Epidermal melanocyte (primary cell): ENCODE measurements at regions not wholly inside any gene's neighbourhood (a gene's known extent, or its start where the extent isn't known, plus 50 kb on each side); places are given as distances from the start of the nearest gene placed in this dataset.
"Not testable (repeated sequence)": the region's sequence is repeated elsewhere in the genome, so short reads cannot be mapped to it uniquely, and the experiment has no call there.

Source experiments
- DNase-seq: peaks from one replicate; pipeline ENCODE4 v3.0.0; 2011; ENCODE audit warnings: low spot score; ENCODE audit not compliant: insufficient read length

DNA sequence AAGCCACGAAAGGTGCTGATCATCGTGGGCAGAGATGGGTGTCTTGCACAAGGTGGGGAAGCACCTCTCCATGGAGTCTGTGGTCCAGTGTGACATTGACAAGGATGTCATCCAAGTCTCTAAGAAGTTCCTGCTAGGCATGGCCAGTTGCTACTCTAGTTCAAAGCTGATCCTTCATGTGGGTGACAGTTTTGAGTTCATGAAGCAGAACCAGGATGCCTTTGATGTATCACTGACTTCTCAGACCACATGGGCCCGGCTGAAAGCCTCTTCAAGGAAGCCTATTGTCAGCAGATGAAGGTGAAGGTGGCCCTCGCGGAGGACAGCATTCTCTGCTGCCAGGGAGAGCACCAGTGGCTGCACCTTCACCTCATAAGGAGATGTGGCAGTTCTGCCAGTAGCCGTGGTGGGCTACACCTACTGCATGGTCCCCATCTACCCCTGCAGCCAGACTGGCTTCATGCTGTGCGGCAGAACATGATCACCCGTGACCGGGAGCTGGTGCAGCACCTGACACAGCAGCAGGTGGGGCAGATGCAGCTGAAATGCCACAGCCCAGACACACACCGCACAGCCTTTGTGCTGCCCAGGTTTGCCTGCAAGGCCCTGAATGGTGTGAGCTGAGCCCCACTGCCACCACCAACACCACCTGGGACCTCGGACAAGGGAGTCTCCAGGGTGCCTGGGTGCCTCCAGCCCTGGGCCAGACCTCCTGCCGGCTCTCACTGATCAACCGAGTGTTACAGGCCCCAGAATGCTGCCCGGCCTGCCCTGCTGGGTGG lies 75.0 kb upstream of the SULF2 start:
- DNase-seq = no peak

DNA sequence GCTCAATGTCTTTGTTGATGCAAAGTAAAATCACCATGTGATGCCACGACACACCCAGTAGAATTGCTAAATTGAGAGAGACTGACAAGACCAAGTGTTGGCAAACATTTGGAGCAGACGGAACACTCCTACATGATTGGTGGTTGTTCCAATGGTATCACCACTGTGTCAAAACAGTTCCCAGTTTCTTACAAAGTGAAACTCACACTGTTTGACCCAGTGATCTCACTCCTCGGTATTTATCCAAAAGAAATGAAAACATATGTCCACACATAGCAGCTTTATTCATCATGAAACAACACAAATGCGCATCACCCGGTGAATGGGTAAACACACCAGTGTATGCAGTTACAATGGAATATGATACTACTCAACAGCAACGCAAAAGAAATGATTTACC lies 74.0 kb upstream of the SULF2 start:
- DNase-seq = no peak

DNA sequence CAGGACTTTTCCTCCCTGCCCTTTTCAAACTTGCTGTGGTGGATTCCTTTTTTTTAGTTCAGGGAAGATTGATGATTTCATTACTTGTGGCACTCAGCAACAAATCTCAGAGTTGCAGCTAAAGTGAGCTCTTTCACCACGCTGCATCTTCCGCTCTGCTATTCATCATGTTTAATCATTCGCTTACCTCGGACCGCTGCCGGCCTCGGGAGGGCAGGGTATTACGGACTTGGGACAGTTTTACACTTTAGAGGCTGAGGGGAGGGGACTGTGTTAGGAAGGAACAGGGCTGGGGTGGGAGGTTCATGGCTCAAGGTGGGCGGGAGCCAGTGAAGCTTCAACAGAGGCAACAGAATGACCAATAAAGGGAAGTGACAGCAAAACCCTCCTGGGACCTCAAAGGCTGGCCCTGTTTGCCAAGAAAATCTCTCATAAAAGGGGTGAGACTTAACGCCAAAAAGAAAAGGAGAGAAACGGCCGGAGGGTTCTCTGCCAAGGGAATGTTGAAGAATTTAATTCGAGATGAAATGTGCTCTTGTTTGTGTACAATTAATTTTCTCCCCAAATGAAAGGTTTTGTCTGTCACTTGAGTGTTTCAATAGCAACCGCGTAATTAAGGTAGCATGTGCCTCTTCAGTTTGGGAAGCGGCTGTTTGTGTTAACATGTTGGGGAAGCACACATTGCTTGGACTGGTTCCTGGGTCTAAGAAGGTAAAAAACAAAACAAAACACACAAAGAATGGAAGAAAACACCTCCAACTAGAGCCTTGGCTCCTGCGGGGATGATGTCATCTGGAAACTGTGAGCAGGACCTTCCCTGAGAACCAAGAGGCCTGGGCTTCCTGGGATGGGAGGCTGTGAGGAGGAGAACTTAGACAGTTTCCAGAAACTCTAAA lies 72.5 kb upstream of the SULF2 start:
- DNase-seq = no peak

DNA sequence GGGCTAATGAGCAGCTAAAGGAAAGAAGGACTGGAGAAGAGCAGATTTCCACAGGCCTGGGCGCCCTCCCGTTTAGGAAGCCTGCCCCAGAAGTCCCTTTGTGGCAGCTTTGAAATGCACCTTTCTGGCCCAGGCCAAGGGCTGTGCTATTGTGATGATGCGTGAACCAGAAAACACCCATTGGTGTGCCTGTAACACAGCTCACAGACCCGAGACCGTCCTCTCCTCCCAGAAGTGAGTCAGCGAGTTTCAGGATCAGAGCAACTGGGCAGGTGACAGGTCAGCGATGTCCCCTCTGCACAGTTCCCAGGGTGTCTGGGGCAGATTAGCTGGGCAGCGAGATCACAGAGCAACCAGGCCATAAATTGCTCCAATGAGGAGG lies 71.9 kb upstream of the SULF2 start:
- no peak for DNase-seq

DNA sequence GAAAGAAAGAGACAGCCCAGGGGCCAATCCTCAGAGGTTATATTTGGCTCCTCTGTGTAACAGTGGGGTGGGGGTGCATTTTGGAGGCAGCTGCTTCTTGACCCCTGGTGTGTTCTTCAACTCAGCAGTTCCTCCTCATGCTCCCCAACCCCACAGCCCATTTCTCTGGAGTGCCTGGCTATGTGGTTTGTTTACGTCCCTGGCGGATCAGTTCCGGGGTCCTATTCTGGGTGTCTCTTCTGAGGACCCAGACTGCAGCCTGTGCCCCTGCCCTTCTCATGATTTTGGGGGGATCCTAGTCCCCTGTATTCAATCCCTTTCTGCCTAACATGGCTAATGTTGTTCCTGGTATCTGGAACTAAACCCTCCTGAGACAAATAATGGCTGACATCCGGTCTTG lies 70.5 kb upstream of the SULF2 start:
- no peak for DNase-seq

DNA sequence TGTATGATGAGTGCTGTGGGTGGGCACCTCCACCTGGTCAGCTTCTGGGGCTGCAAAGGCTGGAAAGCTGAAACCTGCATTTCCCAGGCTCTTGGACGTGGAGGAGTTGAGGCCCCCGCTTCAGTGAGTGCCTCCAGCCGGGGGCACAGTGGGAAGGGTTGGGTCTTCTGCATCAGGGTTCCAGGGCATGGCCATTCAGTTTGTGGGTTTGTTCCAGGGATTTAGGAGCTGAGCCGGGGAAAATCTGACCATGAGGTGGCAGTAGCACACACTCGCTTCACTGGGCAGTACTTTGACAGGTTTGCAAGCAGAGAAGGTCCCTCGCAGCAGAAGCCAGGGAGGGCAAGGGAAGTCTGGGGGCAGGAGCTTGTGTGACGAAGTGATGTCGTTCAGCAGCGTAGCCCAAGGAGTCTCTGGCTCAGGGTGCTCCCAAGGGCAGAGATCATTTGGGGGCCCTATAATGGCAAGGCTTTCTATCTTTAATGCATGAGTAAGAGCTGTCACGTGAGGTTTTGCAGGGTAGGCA lies 69.5 kb upstream of the SULF2 start:
- no peak for DNase-seq

DNA sequence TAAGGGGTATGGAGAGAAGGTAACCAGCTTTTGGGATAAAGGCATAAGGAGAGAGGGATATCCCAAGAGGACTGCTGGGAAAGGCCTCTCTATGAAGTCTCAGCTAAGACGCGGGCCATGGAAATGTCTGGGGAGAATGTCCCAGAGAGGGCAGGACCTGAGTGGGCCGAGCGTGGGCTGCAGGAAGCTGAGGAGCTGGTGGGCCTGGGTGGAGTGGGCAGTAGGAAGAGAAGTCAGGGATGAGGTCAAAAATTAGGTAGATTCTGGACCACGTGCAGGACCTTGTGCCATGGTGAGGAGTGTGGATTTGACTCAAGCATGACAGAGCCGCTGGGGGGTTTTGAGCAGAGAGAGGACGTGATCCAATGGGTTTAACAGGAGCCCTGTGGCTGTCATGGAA lies 66.5 kb upstream of the SULF2 start:
- DNase-seq = no peak

DNA sequence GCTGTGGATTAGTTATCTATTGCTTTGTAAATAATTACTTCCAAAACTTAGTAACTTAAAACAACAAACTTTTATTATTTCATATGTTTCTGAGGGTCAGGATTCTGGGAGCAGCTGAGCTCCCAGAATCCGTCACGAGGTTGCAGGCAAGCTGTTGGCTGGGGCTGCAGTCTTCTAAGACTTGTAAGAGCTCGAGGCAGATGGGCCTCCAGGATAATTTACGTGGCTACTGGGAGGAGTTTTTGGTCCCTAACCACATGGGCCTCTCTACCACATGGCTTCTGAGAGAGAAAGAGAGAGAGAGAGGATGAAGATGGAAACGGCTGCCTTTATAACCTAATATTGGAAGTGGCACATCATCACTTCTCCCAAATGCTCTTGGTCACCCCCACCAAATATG lies 64.9 kb upstream of the SULF2 start:
- no peak for DNase-seq

DNA sequence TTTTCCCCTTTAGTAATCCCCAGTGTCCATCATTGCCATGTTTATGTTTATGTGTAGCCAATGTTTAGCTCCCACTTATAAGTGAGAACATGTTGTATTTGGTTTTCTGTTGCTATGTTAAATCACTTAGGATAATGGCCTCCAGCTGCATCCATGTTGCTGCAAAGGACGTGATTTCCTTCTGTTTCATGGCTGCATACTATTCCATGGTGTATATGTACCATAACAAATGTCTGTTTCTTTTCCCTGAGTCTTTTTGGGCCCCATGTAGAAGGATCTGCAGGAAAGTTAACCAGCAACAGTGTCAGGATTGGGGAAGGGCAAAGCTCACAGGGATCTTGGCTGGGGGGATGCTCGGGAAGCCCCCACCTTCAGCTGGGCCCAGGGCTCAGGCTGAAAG lies 64.3 kb upstream of the SULF2 start:
- DNase-seq = no peak

DNA sequence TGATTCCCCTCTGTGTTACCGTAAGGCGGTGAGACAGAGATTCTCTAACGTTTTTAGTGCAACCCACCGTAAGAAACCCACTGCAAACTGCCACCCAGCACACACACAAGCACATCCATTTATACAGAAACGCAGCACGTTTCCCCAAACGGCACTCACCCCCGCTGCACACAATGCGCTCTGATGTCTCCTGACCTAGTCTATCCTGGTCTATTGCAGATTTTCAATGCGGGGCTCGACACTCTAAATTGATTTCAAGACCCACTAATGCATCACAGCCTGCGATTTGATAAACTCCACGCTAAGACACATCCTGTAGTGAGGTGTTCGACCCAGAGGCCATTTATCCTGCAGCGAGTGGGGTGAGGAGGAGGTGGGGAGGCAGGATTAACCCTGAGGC lies 63.7 kb upstream of the SULF2 start:
- DNase-seq = no peak

DNA sequence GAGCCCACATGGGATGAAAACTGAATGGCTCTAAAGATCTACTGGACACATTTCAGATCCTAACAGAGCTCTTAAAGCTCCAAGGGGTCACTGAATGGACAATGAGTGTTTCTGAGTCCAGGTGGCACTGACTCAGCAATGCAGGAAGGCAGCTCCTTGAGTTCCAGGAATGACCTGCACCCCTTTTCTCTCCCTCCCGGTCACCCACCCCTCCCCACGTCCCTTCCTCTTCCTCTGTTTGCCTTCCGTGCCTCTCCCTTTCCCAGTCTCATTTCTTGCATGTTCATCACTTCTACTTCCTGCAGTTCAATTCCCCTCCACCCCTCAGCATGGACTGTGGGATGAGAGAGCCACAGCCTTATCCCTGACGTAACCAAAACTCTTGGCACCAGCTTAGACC lies 63.3 kb upstream of the SULF2 start:
- not testable (repeated sequence) for DNase-seq

DNA sequence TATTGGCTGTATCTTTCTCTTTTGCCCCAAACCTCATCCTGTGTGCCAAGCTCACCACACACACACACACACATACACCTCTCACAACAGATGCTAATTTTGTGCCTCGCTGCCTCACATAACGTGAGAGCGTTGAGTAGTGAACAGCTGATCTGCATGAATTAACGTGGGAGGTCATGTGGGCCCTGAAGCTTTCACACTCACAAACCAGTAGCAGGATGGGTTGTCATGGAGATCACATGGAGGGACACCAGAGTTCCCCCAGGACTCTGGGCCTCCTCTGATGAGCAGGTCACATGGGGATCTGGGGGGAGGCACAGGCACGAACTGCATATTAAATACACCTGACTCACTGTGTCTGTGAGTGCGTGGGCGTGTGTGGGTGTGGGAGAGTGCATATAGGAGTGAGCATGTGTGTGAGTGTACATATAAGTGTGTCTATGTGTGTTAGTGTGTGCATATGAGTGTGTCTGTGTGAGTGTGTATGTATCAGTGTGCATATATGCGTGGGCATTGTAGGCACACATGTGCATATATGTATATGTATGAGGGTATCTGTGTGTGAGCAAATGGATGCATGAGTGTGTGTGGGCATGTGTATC lies 62.7 kb upstream of the SULF2 start:
- DNase-seq = no peak

DNA sequence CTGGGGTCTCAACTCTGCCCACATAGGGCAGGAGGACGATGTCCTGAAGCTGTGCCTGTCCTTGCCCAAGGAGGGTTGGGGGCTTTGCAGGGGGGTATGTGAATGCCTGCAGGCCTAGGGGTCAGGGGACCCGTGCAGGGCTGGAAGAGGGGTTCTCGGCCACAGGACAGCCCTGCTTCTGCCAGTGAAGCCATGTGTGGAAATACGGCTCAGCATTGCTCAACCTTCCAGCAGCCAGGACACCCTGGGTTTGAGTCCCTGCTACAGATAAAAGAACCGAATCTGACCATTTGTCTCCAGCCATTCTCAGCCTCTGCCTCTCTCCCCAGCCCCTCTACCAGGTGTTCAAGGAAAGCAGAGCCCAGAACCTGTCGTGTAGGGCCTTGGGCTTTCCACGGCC lies 61.9 kb upstream of the SULF2 start:
- not testable (repeated sequence) for DNase-seq

DNA sequence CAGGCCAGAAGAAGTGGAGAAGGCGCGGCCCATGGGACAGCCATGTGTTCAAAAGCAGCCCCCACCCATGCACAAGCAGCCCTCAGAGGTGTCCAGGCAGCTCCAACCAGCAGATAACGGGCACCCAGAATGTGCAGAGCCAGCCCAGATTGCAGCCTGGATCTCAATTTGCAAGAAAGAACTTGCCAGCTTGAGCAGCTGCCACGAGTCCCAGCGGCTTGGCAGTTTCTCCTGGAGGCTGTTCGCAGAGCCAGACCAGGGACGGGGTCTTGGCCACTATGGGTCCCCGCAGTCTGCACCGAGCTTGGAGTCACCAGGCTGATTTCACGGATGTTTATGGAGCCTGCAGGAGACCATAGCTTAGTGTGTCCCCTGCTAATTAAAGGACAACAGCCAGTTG lies 61.4 kb upstream of the SULF2 start:
- not testable (repeated sequence) for DNase-seq

DNA sequence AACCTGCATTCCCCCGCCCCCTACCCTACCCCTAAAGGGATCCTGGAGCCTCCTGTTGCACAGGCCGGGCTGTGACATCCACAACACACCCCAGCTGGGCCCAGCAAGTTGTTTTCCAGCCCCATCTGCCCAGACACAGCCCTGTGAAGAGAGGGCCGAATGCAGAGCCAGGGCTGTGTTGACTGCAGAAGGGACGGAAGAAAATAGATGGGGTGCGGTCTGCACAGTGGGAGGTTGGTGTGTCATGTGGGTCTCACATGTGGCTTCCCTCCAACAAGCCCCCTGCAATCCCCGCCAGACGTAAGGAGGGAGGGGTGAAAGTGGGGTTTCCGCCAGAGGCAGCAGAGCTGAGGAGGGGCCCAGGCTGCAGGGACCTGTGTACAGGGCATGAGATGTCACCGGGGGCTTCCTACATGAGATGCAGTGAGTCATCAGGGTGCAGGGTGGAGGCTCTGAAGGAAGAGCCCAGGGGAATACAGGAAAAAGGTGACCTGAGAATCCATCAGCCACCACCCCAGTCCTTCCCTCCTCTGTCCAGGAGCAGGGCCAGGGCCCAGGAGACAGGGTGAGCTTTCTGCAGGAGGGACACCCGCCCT lies 60.2 kb upstream of the SULF2 start:
- DNase-seq = not testable (repeated sequence)

DNA sequence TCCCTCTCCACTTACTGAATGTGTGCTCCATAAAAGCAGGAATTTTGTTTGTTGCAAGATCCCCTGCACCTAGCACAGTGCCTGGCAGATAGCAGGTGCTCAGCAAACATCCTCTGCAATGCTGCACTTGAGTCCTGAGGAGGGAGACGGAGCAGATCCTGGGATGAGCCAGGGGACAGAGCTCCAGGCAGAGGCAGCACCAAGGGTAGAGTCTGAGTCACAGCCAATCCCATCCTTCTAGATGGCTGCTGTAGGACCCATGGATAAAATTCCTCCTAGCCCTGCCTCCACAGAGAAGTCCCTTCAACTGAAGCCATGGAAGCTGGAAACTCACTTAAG lies 59.3 kb upstream of the SULF2 start:
- DNase-seq = not testable (repeated sequence)

DNA sequence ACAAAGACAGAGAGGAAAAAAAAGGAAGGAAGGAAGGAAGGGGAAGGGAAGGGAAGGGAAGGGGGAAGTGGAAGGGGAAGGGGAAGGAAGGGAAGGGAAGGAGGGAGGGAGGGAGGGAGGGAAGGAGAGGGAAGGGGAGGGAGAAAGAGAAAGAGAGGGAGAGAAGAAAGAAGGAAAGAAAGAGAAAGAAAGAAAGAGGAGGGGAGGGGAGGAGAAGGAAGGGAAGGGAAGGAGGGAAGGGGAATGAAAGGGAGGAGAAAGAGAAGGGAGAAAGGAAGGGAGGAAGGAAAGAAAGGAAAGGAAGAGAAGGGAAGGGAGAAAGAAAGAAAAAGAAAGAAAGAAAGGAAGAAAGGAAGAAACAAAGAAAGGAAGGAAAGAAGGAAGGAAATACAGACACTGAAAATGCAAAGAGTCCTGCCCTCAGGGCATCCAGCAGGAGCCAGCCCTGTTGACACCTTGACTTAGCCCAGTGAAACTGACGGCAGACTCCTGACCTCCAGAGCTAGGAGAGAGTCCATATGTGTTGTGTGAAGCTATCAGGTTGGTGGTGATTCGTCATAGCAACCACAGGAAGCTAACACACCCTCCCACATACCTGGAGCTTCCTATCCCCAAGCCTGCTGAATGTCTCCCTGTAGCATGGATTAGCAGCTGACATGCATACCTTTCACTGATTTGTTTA lies 58.7 kb upstream of the SULF2 start:
- DNase-seq = no peak

DNA sequence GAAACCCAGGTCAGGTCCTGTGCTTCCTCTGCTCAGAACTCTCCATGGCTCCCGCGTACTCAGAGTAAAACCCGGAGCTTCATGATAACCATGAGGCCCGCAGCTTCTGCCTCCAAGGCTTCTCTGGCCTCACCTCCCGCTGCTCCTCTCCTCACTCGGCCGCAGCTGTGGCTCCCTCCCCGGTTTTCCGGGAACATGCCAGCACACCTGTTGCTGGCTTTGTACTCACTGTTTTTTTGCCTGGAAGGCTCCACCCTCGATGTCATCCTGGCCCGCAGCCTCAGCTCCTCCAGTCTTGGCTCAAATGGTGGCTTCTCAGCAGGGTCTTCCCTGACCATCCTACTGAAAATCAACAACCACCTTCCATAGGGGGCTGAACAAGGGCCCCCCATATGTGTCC lies 57.7 kb upstream of the SULF2 start:
- DNase-seq = not testable (repeated sequence)

DNA sequence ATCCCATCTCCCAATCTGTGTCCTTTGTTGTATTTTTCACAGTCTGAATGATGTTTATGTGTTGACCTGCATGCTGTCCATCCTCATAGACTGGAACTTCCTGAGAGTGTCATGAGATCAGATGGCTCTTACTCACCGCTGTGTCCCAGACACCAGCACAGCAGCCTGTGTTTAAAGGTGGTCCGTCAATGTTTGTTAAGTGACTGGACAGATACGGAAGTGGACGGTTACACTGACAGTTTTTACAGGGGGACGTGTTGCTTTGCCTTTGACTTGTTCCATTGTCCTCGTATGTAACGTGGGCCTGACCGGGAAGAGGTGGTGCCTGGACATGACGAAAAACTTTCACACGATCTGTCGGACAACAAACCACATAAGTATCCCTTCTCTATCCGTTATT lies 56.7 kb upstream of the SULF2 start:
- not testable (repeated sequence) for DNase-seq

DNA sequence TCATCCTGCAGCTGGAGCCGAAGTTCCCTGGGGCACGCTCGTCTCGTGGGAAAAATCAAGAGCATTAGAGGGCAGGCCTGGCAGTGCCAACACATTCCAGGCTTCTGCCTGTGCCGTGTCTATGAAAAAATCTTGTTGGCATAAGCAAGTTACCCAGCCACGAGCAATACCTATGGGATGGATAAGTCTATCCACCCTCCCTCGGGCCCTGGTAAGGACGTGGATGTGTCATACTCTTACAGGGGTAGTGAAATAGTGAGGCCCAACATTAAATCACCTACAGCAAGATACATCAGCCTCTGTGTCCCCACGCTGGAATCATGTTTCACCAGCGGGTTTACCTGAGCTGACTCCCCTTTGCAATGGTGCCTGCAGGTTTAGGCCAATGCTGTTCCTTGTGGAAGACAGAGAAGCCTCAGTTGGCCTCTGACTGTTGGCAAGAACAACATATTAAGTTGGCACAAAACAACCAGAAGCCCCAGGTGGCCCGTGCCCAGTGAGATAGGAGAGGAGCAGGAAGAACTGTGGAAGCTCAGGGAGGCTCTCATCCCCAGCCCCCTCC lies 51.1 kb upstream of the SULF2 start:
- not testable (repeated sequence) for DNase-seq
